Nephron progenitor cell (in vitro differentiated cells): ENCODE measurements at regions not wholly inside any gene's neighbourhood (a gene's known extent, or its start where the extent isn't known, plus 50 kb on each side); places are given as distances from the start of the nearest gene placed in this dataset.
"Not testable (repeated sequence)": the region's sequence is repeated elsewhere in the genome, so short reads cannot be mapped to it uniquely, and the experiment has no call there.

Source experiments
- DNase-seq: peaks from one replicate; pipeline ENCODE4 v3.0.0; 2021
- H3K27ac Mint-ChIP-seq: 2 replicates; pipeline ENCODE4 v1.8.0; 2021; ENCODE audit warnings: mild to moderate bottlenecking, moderate library complexity, mixed read lengths
- H3K27me3 Mint-ChIP-seq: 2 replicates; pipeline ENCODE4 v1.8.0; 2021; ENCODE audit warnings: mild to moderate bottlenecking, low read depth, mixed read lengths; ENCODE audit not compliant: poor library complexity
- H3K36me3 Mint-ChIP-seq: 2 replicates; pipeline ENCODE4 v1.8.0; 2021; ENCODE audit warnings: low read depth, mixed read lengths
- H3K4me1 Mint-ChIP-seq: 2 replicates; pipeline ENCODE4 v1.8.0; 2021; ENCODE audit warnings: mixed read lengths
- H3K4me3 Mint-ChIP-seq: 2 replicates; pipeline ENCODE4 v1.8.0; 2021; ENCODE audit warnings: mild to moderate bottlenecking, moderate library complexity, mixed read lengths
- H3K9me3 Mint-ChIP-seq: 2 replicates; pipeline ENCODE4 v1.8.0; 2021; ENCODE audit warnings: mild to moderate bottlenecking, moderate library complexity, mixed read lengths
- CTCF ChIP-seq: fragments of 200-600 bp; sonication (generic); IDR thresholded peaks from 2 replicates; pipeline ENCODE4 v1.5.0; 2021; ENCODE audit warnings: antibody characterized with exemption

- no peaks in the 10 kb centered on the region for H3K4me1 Mint-ChIP-seq
- H3K4me3 Mint-ChIP-seq = no peak overlapping the region
Observed at GRCh38 chr3:159502986-159503385, 485.6 kb upstream of the IL12A start.

GRCh38 chr3:159510988-159511387 lies 477.6 kb upstream of the IL12A start:
- H3K27ac Mint-ChIP-seq, DNase-seq, H3K36me3 Mint-ChIP-seq, H3K9me3 Mint-ChIP-seq, H3K4me1 Mint-ChIP-seq, H3K27me3 Mint-ChIP-seq, H3K4me3 Mint-ChIP-seq: not testable (repeated sequence)

More at GRCh38 chr3:159502986-159503385, 485.6 kb upstream of the IL12A start:
- no peaks in the 10 kb centered on the region for H3K36me3 Mint-ChIP-seq
- DNase-seq = no peak
- H3K27ac Mint-ChIP-seq = peak overlapping the region; percentile 64
- H3K27me3 Mint-ChIP-seq = no peaks in the 10 kb centered on the region
- H3K9me3 Mint-ChIP-seq = peaks cover 6% of the 10 kb centered on the region
- TF ChIP-seq CTCF = no peak

- H3K4me1 Mint-ChIP-seq = no peaks in the 10 kb centered on the region
- no peak for TF ChIP-seq CTCF
- no peak for DNase-seq
- H3K27me3 Mint-ChIP-seq = no peaks in the 10 kb centered on the region
- no peak overlapping the region for H3K27ac Mint-ChIP-seq
- H3K4me3 Mint-ChIP-seq = no peak overlapping the region
- no peaks in the 10 kb centered on the region for H3K36me3 Mint-ChIP-seq
- H3K9me3 Mint-ChIP-seq = no peaks in the 10 kb centered on the region
Observed at GRCh38 chr3:159513444-159513843, 475.2 kb upstream of the IL12A start.

- H3K4me3 Mint-ChIP-seq = no peak overlapping the region
- no peaks in the 10 kb centered on the region for H3K9me3 Mint-ChIP-seq
- H3K27ac Mint-ChIP-seq = no peak overlapping the region
- no peak for DNase-seq
- TF ChIP-seq CTCF = no peak
- H3K4me1 Mint-ChIP-seq = no peaks in the 10 kb centered on the region
- no peaks in the 10 kb centered on the region for H3K27me3 Mint-ChIP-seq
- no peaks in the 10 kb centered on the region for H3K36me3 Mint-ChIP-seq
Observed at GRCh38 chr3:159513867-159514380, 474.7 kb upstream of the IL12A start.

GRCh38 chr3:159517105-159517504 lies 471.5 kb upstream of the IL12A start:
- Mint-ChIP-seq H3K36me3 (no peaks in the 10 kb centered on the region), H3K4me1 (no peaks in the 10 kb centered on the region), H3K9me3 (no peaks in the 10 kb centered on the region), H3K27me3 (no peaks in the 10 kb centered on the region), H3K27ac (no peak overlapping the region), H3K4me3 (no peak overlapping the region)
- no peak for TF ChIP-seq CTCF
- DNase-seq = no peak

- TF ChIP-seq CTCF = no peak
- H3K4me3 Mint-ChIP-seq = no peak overlapping the region
Observed at GRCh38 chr3:159520638-159521037, 468.0 kb upstream of the IL12A start.

More at GRCh38 chr3:159520638-159521037, 468.0 kb upstream of the IL12A start:
- Mint-ChIP-seq H3K27me3 (peaks cover 3% of the 10 kb centered on the region), H3K4me1 (no peaks in the 10 kb centered on the region), H3K36me3 (no peaks in the 10 kb centered on the region), H3K9me3 (no peaks in the 10 kb centered on the region), H3K27ac (no peak overlapping the region)
- no peak for DNase-seq
